B cell (primary cell): ENCODE measurements at regions not wholly inside any gene's neighbourhood (a gene's known extent, or its start where the extent isn't known, plus 50 kb on each side); places are given as distances from the start of the nearest gene placed in this dataset.

ENCODE experiments used
- CTCF ChIP-seq: fragments of 200-600 bp; IDR thresholded peaks from one replicate; pipeline ENCODE4 v1.8.0; 2022; ENCODE audit warnings: antibody characterized with exemption, mild to moderate bottlenecking
- EZH2 ChIP-seq: IDR thresholded peaks from 2 replicates; pipeline ENCODE4 v1.6.1; 2012; ENCODE audit warnings: borderline replicate concordance, low read depth, mild to moderate bottlenecking, moderate library complexity, low read length; ENCODE audit not compliant: insufficient read depth, poor library complexity, severe bottlenecking

GRCh38 chr15:91801836-91802534 lies 51.5 kb upstream of the SLCO3A1 start:
- TF ChIP-seq CTCF (no peak), EZH2 (no peak)
